ENCODE measurements at regions not wholly inside any gene's neighbourhood (a gene's known extent, or its start where the extent isn't known, plus 50 kb on each side); places are given as distances from the start of the nearest gene placed in this dataset.
"Not testable (repeated sequence)": the region's sequence is repeated elsewhere in the genome, so short reads cannot be mapped to it uniquely, and the experiment has no call there.

DNA sequence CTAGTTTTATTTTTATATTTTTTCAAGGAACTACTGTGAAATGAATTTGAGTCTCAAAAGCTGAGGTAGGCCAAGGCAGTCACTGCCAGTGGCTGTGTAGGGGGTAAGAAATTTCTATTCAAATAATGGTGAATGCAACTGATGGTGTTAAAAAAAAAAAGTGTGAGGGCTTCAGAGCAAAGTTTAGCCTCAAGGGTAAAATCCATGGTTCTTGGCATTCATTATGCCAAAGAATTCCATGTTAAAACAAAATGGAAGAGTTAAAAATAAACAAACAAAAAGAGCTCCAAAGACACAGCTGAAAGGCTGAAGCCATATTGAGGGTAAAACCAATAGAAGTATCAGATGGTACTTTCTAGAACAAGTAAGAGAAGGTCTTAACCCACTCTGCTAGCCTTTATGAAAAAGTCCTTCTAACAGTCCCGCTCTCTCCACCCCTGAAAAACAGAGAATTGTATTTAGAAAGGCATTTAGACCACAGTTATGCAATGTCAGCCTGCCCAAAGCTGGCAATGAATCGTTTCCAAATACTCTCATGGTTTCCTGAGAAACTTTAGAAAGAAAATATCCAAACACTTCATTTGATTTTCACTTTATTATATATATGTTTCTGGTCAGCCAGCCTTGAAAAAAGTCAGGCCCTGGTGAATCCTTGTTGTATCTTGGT is 158.4 kb upstream of the GMNC start:
- no peaks in the 10 kb centered on the region for H3K27me3 Mint-ChIP-seq

DNA sequence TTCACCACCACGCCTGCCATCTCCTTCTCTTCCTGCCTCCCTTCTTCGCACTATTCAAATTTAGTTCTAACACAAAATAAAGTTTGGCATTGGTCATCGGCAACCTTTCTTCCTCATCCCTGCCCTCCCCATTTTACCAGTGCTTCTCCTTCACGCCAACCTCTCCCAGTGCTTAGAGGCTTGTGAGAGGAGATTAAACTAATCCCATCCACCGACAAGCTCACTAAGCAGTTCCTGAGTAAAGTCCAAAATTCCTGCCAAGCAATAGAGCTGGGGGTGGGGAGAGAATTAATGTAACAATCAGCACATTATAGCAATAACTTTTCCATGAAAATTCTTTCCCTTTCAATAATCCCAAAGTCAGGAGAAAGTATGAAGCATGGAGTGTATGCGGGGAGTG is 157.4 kb upstream of the GMNC start:
- Histone ChIP-seq H3K9me3 (ENCODE audit: control extremely low read depth in 1 of 3, control insufficient read depth in 2 of 3, insufficient read depth in 1 of 3, low read length in 2 of 3) (no peaks in the 10 kb centered on the region), H3K4me1 (ENCODE audit: control insufficient read depth in 2 of 2, insufficient read depth in 2 of 2, low read length in 2 of 2) (no peaks in the 10 kb centered on the region), H3K4me3 (ENCODE audit: control extremely low read depth in 1 of 5, extremely low read depth in 1 of 5, insufficient read depth in 1 of 5, low read depth in 2 of 5, low read length in 4 of 5) (no peak overlapping the region), H3K36me3 (replicated peaks in 1 of 2; ENCODE audit: control extremely low read depth in 1 of 2, control insufficient read depth in 1 of 2, extremely low read depth in 1 of 2, insufficient read depth in 2 of 2, low read length in 1 of 2) (no peaks in the 10 kb centered on the region), H3K9ac (ENCODE audit: low read length) (no peak overlapping the region), H3K27me3 (replicated peaks in 1 of 4; ENCODE audit: control extremely low read depth in 1 of 4, control insufficient read depth in 3 of 4, insufficient read depth in 4 of 4, low read length in 3 of 4) (no peaks in the 10 kb centered on the region), H2AFZ (ENCODE audit: insufficient read depth, low read depth, low read length, poor library complexity, severe bottlenecking) (no peak overlapping the region), H3K4me2 (replicated peaks; ENCODE audit: low read depth, low read length, poor library complexity, severe bottlenecking) (no peak overlapping the region), H3K27ac (ENCODE audit: low read length in 2 of 2) (no peak overlapping the region), H3K79me2 (ENCODE audit: control insufficient read depth, insufficient read depth, low read length) (no peaks in the 10 kb centered on the region), H4K20me1 (ENCODE audit: control insufficient read depth, insufficient read depth, low read length, poor library complexity, severe bottlenecking) (no peaks in the 10 kb centered on the region)
- Mint-ChIP-seq H3K4me1 (no peaks in the 10 kb centered on the region), H3K4me3 (no peak overlapping the region), H3K27ac (no peak overlapping the region), H3K9me3 (ENCODE audit: insufficient read depth) (no peaks in the 10 kb centered on the region), H3K27me3 (no peaks in the 10 kb centered on the region)
- CTCF ChIA-PET, result no interaction called here
- TF ChIP-seq, protein P1, sequence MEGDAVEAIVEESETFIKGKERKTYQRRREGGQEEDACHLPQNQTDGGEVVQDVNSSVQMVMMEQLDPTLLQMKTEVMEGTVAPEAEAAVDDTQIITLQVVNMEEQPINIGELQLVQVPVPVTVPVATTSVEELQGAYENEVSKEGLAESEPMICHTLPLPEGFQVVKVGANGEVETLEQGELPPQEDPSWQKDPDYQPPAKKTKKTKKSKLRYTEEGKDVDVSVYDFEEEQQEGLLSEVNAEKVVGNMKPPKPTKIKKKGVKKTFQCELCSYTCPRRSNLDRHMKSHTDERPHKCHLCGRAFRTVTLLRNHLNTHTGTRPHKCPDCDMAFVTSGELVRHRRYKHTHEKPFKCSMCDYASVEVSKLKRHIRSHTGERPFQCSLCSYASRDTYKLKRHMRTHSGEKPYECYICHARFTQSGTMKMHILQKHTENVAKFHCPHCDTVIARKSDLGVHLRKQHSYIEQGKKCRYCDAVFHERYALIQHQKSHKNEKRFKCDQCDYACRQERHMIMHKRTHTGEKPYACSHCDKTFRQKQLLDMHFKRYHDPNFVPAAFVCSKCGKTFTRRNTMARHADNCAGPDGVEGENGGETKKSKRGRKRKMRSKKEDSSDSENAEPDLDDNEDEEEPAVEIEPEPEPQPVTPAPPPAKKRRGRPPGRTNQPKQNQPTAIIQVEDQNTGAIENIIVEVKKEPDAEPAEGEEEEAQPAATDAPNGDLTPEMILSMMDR (IDR thresholded peaks at IDR 0.05), result no peak
- no peak for TF ChIP-seq EZH2 (IDR thresholded peaks at IDR 0.05; ENCODE audit: borderline replicate concordance, insufficient read depth, low read depth, low read length, poor library complexity, severe bottlenecking)
- 100% methylated on average over 2 of the region's 6 CpGs for WGBS (ENCODE audit: insufficient coverage)
- intact Hi-C loops (cut with micrococcal nuclease), result no loop called here
- POLR2A ChIA-PET, result no interaction called here
- no peak for DNase-seq
- ATAC-seq (ENCODE audit: low read depth), result no peak

More for the DNA sequence above, 158.4 kb upstream of the GMNC start:
- Mint-ChIP-seq H3K4me1 (no peaks in the 10 kb centered on the region), H3K4me3 (no peak overlapping the region), H3K27ac (no peak overlapping the region), H3K9me3 (ENCODE audit: insufficient read depth) (no peaks in the 10 kb centered on the region)
- no peaks in the 10 kb centered on the region for H3K9me3 ChIP-seq (ENCODE audit: control extremely low read depth in 1 of 3, control insufficient read depth in 2 of 3, insufficient read depth in 1 of 3, low read length in 2 of 3)
- no peaks in the 10 kb centered on the region for H3K79me2 ChIP-seq (ENCODE audit: control insufficient read depth, insufficient read depth, low read length)
- no peak for TF ChIP-seq EZH2 (IDR thresholded peaks at IDR 0.05; ENCODE audit: borderline replicate concordance, insufficient read depth, low read depth, low read length, poor library complexity, severe bottlenecking)
- TF ChIP-seq, protein P1 (IDR thresholded peaks at IDR 0.05), result no peak
- H3K27me3 ChIP-seq (replicated peaks in 1 of 4; ENCODE audit: control extremely low read depth in 1 of 4, control insufficient read depth in 3 of 4, insufficient read depth in 4 of 4, low read length in 3 of 4), result no peaks in the 10 kb centered on the region
- no peak overlapping the region for H3K27ac ChIP-seq (ENCODE audit: low read length in 2 of 2)
- H3K9ac ChIP-seq (ENCODE audit: low read length), result no peak overlapping the region
- POLR2A ChIA-PET, result no interaction called here
- no peaks in the 10 kb centered on the region for H3K4me1 ChIP-seq (ENCODE audit: control insufficient read depth in 2 of 2, insufficient read depth in 2 of 2, low read length in 2 of 2)
- CTCF ChIA-PET, result no interaction called here
- no CpG with 5 or more reads among the region's 2 CpGs for WGBS (ENCODE audit: insufficient coverage)
- H3K4me3 ChIP-seq (ENCODE audit: control extremely low read depth in 1 of 5, extremely low read depth in 1 of 5, insufficient read depth in 1 of 5, low read depth in 2 of 5, low read length in 4 of 5), result no peak overlapping the region
- no peaks in the 10 kb centered on the region for H3K36me3 ChIP-seq (replicated peaks in 1 of 2; ENCODE audit: control extremely low read depth in 1 of 2, control insufficient read depth in 1 of 2, extremely low read depth in 1 of 2, insufficient read depth in 2 of 2, low read length in 1 of 2)
- no peaks in the 10 kb centered on the region for H4K20me1 ChIP-seq (ENCODE audit: control insufficient read depth, insufficient read depth, low read length, poor library complexity, severe bottlenecking)
- H3K4me2 ChIP-seq (replicated peaks; ENCODE audit: low read depth, low read length, poor library complexity, severe bottlenecking), result no peak overlapping the region
- DNase-seq (no peak), ATAC-seq (ENCODE audit: low read depth) (no peak)
- no peak overlapping the region for H2AFZ ChIP-seq (ENCODE audit: insufficient read depth, low read depth, low read length, poor library complexity, severe bottlenecking)
- intact Hi-C loops (cut with micrococcal nuclease), result no loop called here

DNA sequence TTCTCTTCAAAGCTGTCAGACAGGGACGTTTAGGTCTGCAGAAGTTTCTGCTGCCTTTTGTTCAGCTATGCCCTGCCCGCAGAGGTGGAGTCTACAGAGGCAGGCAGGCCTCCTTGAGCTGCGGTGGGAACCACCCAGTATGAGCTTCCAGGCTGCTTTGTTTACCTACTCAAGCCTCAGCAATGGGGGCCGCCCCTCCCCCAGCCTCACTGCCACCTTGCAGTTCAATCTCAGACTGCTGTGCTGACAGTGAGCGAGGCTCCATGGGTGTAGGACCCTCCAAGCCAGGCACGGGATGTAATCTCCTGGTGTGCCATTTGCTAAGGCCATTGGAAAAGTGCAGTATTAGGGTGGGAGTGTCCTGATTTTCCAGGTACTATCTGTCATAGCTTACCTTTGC is 153.5 kb upstream of the GMNC start:
- POLR2A ChIA-PET; H3K4me1 ChIP-seq (ENCODE audit: control insufficient read depth in 2 of 2, insufficient read depth in 2 of 2, low read length in 2 of 2); H3K4me2 ChIP-seq (replicated peaks; ENCODE audit: low read depth, low read length, poor library complexity, severe bottlenecking); H3K9me3 ChIP-seq (ENCODE audit: control extremely low read depth in 1 of 3, control insufficient read depth in 2 of 3, insufficient read depth in 1 of 3, low read length in 2 of 3); H3K4me3 Mint-ChIP-seq; H3K27me3 Mint-ChIP-seq; H4K20me1 ChIP-seq (ENCODE audit: control insufficient read depth, insufficient read depth, low read length, poor library complexity, severe bottlenecking); H2AFZ ChIP-seq (ENCODE audit: insufficient read depth, low read depth, low read length, poor library complexity, severe bottlenecking); CTCF ChIA-PET; H3K79me2 ChIP-seq (ENCODE audit: control insufficient read depth, insufficient read depth, low read length); H3K9me3 Mint-ChIP-seq (ENCODE audit: insufficient read depth); H3K4me1 Mint-ChIP-seq; H3K9ac ChIP-seq (ENCODE audit: low read length); intact Hi-C loops (cut with micrococcal nuclease); DNase-seq; H3K27ac Mint-ChIP-seq; H3K27ac ChIP-seq (ENCODE audit: low read length in 2 of 2); H3K27me3 ChIP-seq (replicated peaks in 1 of 4; ENCODE audit: control extremely low read depth in 1 of 4, control insufficient read depth in 3 of 4, insufficient read depth in 4 of 4, low read length in 3 of 4); ATAC-seq (ENCODE audit: low read depth); H3K36me3 ChIP-seq (replicated peaks in 1 of 2; ENCODE audit: control extremely low read depth in 1 of 2, control insufficient read depth in 1 of 2, extremely low read depth in 1 of 2, insufficient read depth in 2 of 2, low read length in 1 of 2); H3K4me3 ChIP-seq (ENCODE audit: control extremely low read depth in 1 of 5, extremely low read depth in 1 of 5, insufficient read depth in 1 of 5, low read depth in 2 of 5, low read length in 4 of 5): not testable (repeated sequence)
- 82% methylated on average over 6 of the region's 6 CpGs for WGBS (ENCODE audit: insufficient coverage)

Data from B cell (primary cell).